NCI-H748 treated with DMSO at 0.1 percent for 48 hours (cell line): ENCODE measurements at regions not wholly inside any gene's neighbourhood (a gene's known extent, or its start where the extent isn't known, plus 50 kb on each side); places are given as distances from the start of the nearest gene placed in this dataset.
"Not testable (repeated sequence)": the region's sequence is repeated elsewhere in the genome, so short reads cannot be mapped to it uniquely, and the experiment has no call there.

ENCODE experiments used
- DNase-seq: peaks from one replicate; lab custom pipeline; 2025; lab: John Stamatoyannopoulos, UW

DNA sequence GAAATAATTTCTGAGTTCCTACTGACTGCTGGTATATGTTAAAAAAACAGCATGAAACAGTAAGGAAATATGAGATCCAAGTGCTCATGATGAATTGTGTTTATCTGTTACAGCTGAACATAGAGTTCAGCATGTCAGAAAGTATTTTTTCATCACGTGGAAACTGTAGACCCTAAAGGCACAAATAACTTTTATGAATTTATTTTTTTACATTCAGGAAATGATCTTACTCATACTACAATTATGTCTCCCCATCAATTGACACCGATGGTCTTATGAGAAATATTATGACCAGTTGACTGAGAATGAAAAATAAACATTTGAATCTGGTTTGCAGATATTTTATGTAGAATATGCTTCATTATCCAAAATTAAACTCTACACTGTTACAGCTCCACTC is 283.1 kb upstream of the SPANXN4 start:
- DNase-seq = no peak

- no peak for DNase-seq
Observed at GRCh38 chrX:142733327-142733726, 292.4 kb upstream of the SPANXN4 start.

- no peak for DNase-seq
Observed at GRCh38 chrX:142711796-142712290, 313.9 kb upstream of the SPANXN4 start.

- DNase-seq = no peak
Observed at GRCh38 chrX:142702749-142703148, 323.0 kb upstream of the SPANXN4 start.

DNA sequence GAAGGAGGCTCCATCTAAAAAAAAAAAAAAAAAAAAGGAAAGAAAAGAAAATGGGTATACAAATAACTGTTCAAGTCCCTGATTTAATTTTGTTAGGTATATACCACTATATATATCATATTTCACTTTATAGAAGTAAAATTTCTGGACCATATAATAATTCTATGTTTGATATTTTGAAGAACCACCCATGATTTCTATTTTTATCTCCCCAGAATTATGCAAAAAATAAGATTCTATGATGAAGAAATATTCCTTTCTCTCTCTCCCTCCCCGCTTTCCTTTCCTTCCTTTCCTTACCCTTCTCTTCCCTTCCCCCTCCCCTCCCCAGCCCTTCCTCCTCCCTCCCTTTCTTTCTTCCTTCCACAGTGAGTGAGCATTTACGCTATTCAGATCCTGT is 337.5 kb upstream of the SPANXN4 start:
- no peak for DNase-seq

- no peak for DNase-seq
Observed at GRCh38 chrX:142686653-142687283, 339.0 kb upstream of the SPANXN4 start.

DNA sequence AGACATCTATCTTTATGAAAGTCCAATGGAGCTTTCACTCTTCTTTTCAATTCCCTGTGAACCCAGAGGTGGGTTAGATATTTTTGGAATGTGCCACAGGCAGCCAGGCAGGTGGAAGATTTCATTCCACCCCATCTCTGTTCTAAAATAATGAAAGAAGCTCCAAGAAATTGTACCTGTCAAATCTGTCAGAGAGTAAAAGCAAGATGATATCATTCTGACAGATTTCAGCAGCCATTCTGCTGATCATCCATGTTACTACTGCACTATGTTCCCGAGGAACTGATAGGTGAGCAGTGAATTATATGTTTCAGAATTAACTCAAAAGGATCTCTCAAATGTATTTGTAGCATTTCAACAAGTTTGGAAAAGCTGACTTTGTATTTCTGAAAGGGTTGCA is 339.5 kb upstream of the SPANXN4 start:
- no peak for DNase-seq

GRCh38 chrX:142680038-142680437 is 345.7 kb upstream of the SPANXN4 start:
- no peak for DNase-seq

GRCh38 chrX:142671036-142671435 is 354.7 kb upstream of the SPANXN4 start:
- no peak for DNase-seq

DNA sequence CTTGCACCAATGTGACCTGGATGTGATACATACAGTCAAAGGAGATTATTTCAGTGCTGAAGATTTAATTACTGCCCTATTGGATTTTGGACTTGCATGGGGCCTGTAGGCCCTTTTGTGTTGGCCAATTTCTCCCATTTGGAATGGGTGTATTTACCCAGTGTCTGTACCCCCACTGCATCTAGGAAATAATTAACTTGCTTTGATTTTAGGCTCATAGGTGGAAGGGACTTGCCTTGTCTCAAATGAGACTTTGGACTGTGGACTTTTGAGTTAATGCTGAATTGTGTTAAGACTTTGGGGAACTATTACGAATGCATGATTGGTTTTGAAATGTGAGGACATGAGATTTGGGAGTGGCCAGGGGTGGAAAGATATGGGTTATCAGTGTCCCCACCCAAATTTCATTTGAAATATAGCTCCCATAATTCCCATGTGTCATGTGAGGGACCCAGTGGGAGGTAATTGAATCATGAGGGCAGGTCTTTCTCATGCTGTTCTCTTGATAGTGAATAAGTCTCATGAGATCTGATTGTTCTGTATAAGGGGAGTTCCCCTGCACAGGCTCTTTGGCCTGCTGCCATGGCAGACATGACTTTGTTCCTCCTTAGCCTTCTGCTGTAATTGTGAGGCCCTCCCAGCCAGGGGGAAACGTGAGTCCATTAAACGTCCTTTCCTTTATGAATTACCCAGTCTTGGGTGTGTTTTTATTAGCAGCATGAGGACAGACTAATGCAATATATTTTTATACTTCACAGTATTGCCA is 362.2 kb upstream of the SPANXN4 start:
- no peak for DNase-seq

DNA sequence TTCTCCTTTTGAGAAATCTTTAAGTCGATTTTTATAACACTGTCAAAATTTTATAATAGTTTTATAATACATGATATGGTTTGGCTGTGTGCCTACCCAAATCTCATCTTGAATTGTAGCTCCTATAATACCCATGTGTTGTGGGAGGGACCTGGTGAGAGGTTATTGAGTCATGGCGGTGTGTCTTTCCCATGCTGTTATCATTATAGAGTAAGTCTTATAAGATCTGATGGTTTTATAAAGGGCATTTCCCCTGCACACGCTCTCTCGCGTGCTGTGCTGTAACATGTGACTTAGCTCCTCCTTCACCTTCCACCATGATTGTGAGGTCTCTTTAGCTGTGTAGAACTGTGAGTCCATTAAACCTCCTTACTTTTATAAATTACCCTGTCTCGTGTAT is 364.0 kb upstream of the SPANXN4 start:
- DNase-seq = no peak

DNA sequence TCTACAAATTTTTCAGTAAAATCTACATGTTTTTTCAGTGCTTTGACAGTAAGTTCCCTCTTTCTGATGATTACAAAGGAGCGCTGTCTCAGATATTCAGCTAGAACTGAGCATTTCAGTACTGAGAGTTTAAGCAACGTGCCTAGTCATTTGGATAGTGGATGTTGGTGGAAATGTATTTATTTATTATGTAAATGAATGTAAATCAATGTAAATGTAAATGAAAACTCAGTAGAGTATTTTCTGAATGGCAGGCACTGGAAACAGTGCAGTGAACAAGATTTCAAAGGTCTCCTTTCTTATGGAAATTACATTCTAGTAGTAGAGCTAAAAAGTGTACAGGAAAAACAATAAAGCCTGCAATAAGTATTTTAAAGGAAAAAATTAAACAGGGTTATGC is 370.2 kb upstream of the SPANXN4 start:
- DNase-seq = no peak

DNA sequence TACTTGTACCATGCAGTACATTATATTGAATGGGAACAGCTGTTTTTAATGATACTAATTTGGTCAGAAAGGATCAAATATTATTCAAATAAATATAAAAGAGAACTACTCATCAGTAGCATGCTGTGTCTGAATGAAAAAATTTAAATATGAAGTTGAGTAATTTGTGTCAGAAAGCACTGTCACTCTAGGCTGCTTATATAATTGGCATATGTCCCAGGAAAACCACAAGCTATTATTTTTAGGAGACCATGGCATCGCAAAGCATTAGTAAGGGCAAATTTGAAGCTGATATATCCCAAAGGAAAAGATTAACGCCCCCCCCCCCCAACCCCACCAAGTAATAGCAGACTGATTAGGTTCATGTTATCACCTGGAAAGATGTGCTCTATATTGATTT is 388.5 kb upstream of the SPANXN4 start:
- no peak for DNase-seq

- DNase-seq = no peak
Observed at GRCh38 chrX:142616636-142617035, 409.1 kb upstream of the SPANXN4 start.

DNA sequence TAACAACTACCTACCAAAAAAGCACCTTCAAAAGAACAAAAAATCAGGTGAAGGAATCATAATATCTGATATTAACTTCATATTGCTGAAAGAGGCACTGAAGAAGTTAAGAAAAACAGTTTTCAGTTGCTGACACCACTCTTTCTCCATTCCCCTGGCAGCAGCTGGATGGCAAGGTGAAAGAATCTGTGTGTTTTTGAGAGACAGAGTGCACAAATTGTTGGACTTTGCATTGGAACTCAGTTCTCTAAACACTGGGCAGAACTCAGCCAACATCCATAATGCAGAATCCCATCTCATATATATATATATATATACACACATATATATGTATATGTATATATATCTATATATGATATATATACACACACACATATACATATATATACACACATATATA is 408.3 kb upstream of the MAGEC2 start:
- no peak for DNase-seq

DNA sequence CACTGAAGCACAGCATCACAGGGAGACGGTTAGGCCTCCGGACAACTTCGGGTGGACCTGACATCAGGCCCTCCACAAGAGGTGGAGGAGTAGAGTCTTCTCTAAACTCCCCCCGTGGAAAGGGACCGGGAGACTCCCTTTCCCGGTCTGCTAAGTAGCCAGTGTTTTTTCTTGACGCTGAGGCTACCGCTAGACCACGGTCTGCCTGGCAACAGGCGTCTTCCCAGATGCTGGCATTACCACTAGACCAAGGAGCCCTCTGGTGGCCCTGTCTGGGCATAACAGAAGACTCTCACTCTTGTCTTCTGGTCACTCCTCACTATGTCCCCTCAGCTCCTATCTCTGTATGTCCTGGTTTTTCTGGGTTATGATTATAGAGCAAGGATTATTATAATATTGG is 401.5 kb upstream of the MAGEC2 start:
- not testable (repeated sequence) for DNase-seq

DNA sequence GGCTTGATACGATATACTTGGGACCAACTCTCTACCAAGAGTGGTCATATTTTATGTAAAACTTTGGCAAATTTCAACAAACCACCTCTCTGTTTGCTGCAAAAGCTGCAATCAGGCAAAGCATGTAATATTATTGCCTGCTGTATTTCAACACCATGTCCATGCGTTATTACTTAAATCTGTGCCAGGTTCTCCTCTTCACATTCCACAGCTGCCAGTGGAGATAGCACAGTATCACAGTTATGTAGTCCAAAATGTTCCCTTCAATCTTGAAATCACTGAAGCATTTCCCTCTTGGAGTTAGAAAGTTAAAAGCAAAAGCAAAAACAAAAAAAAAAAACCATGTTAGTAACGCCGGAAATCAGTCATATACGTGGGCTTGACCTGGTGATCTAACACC is 396.7 kb upstream of the MAGEC2 start:
- DNase-seq = no peak

DNA sequence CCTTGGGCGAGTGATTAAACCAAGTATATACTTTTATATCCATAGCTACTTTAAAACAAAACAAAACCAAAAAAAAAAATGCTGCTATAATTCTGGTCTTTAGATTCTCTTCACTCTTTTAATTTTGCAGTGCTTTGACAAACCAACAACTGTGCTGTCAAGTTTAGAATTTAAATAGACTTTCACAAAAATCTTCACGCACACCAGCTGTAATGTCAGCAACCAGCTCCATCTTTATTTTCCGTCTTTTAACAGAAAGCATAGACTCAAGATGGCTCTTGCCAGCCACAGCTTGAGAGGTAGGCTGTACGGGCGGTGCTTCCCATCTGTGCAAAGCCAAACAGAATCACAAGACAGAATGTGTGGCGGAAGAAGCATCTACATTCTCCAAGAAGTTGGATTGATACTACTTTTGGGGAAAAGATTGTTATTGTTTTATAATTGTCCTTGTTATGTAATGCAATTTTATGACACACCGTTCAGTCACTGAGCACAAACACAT is 388.3 kb upstream of the MAGEC2 start:
- no peak for DNase-seq

GRCh38 chrX:142576615-142577014 is 371.5 kb upstream of the MAGEC2 start:
- DNase-seq = no peak

DNA sequence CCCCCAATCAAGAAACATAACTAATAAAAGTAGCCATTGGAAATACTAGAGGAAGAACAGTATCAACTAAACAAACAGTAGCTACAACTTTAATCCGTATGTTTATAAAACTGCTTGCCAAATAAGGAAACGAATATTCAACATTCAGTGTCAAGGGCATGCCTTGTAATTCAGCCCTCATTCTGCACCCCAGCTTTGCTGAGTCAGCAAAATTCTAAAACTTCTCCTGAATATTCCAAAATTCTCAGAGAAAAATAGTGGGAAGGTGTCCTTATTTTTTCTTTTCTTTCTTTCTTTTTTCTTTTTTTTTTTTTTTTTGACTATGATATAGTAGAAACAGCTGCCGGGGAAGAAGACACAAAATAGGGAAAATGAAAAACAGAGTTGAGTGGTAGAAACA is 344.8 kb upstream of the MAGEC2 start:
- no peak for DNase-seq

- no peak for DNase-seq
Observed at GRCh38 chrX:142505839-142506238, 300.7 kb upstream of the MAGEC2 start.

- no peak for DNase-seq
Observed at GRCh38 chrX:142503967-142504643, 299.0 kb upstream of the MAGEC2 start.

DNA sequence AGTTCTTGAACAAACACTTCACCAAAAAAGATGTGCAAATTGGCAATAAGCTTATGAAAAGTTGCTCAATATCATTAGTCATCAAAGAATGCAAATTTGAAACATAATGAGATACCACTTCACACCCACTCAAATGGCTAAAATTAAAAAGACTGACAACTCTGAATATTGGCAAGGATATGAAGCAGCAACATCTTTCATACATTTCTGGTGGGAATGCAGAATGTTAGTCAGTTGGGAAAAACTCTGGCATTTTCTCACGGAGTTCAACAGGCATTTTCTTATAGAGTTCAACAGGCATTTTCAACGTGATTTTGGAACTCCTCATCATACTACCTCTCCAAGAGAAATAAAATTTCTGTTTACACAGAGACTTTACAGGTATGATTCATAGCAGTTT is 297.4 kb upstream of the MAGEC2 start:
- DNase-seq = no peak
